Sigmoid colon (tissue), 6 donors: ENCODE measurements at regions not wholly inside any gene's neighbourhood (a gene's known extent, or its start where the extent isn't known, plus 50 kb on each side); places are given as distances from the start of the nearest gene placed in this dataset.

ENCODE experiments used
- DNase-seq: peaks from one replicate; pipeline ENCODE4 v3.0.0-alpha.2; 2019
- H3K27ac ChIP-seq, 4 donors: fragments of 200-600 bp; sonication (generic); one replicate each; pipeline ENCODE4 v1.5.1; 2016 to 2019; ENCODE audit warnings: mild to moderate bottlenecking in 1 of 4
- H3K27me3 ChIP-seq, 3 donors: fragments of 200-600 bp; sonication (generic); one replicate each; pipeline ENCODE4 v1.5.1; 2019; ENCODE audit warnings: mild to moderate bottlenecking in 1 of 3
- H3K36me3 ChIP-seq, 4 donors: fragments of 200-600 bp; sonication (generic); one replicate each; pipeline ENCODE4 v1.5.1; 2016 to 2019
- H3K4me1 ChIP-seq, 4 donors: fragments of 200-600 bp; sonication (generic); one replicate each; pipeline ENCODE4 v1.5.1; 2017 to 2019
- H3K4me3 ChIP-seq, 4 donors: fragments of 200-600 bp; sonication (generic); one replicate each; pipeline ENCODE4 v1.5.1; 2017 to 2019; ENCODE audit warnings: mild to moderate bottlenecking in 2 of 4, moderate library complexity in 1 of 4
- H3K9me3 ChIP-seq, 4 donors: fragments of 200-600 bp in 3 of 4; sonication (generic) in 3 of 4; one replicate each; pipeline versions ENCODE4 v1.5.1 to v1.6.1; 2013 to 2019
- EP300 ChIP-seq, 4 donors: sonication (generic); formaldehyde crosslinking; IDR thresholded peaks; one replicate each; pipeline ENCODE4 v1.6.1; 2017; ENCODE audit warnings: antibody characterized with exemption in 4 of 4
- POLR2A ChIP-seq, 2 donors: fragments of 450-650 bp; IDR thresholded peaks; one replicate each; pipeline ENCODE4 v1.6.1; 2016; ENCODE audit warnings: antibody characterized with exemption in 2 of 2, mild to moderate bottlenecking in 2 of 2, moderate library complexity in 2 of 2
- POLR2AphosphoS5 ChIP-seq, 4 donors: sonication (generic); formaldehyde crosslinking; IDR thresholded peaks; one replicate each; pipeline ENCODE4 v1.6.1; 2017; ENCODE audit warnings: antibody characterized with exemption in 4 of 4
- WGBS, 2 donors: extraction: QIAGEN DNeasy Blood & Tissue Kit; methylation state at CpG; one replicate each; pipeline ENCODE4 v1.1.7; 2013; 5-methylcytosine and 5-hydroxymethylcytosine counted together
- intact Hi-C: fragments of 100-400 bp; cut with DNase I; formaldehyde crosslinking; loops from one replicate; pipeline ENCODE4 v1.15.1; 2023
- TF ChIP-seq, protein P1 (sequence below), 4 experiments: fragments of 450-650 bp in 3 of 4; fragments of 200-600 bp in 1 of 4; IDR thresholded peaks; one replicate each; pipeline ENCODE4 v1.5.1; 2016 to 2019; ENCODE audit warnings: antibody characterized with exemption in 4 of 4, mild to moderate bottlenecking in 3 of 4, moderate library complexity in 2 of 4
- donor health status: healthy with polysubstance abuse.
- donor health status: healthy.

DNA sequence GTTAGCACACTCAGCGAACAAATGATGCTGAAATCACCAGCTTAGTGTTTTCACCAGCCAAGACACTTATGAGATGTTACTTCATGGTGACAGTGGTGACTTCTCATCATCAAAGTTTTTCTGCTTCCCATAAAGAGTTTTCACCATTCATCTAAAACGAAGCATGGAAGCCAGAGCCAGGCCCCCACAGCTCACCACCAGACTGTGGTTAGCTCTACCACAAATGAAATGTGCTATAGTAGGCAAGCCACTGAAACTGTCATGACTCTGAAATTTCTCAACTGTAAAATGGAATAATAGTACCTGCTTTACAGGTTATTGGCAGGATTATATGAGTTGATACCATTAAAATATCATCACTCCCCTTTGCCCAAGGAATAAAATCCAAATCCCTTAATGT, 56.4 kb upstream of the HHIP start:
- no peak overlapping the region for H3K27ac ChIP-seq
- no peaks in the 10 kb centered on the region for H3K36me3 ChIP-seq
- intact Hi-C loops: no loop called here
- no peak for TF ChIP-seq EP300 (IDR thresholded peaks at IDR 0.05)
- TF ChIP-seq, protein P1, sequence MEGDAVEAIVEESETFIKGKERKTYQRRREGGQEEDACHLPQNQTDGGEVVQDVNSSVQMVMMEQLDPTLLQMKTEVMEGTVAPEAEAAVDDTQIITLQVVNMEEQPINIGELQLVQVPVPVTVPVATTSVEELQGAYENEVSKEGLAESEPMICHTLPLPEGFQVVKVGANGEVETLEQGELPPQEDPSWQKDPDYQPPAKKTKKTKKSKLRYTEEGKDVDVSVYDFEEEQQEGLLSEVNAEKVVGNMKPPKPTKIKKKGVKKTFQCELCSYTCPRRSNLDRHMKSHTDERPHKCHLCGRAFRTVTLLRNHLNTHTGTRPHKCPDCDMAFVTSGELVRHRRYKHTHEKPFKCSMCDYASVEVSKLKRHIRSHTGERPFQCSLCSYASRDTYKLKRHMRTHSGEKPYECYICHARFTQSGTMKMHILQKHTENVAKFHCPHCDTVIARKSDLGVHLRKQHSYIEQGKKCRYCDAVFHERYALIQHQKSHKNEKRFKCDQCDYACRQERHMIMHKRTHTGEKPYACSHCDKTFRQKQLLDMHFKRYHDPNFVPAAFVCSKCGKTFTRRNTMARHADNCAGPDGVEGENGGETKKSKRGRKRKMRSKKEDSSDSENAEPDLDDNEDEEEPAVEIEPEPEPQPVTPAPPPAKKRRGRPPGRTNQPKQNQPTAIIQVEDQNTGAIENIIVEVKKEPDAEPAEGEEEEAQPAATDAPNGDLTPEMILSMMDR (IDR thresholded peaks at IDR 0.05): no peak
- no peak overlapping the region for H3K4me3 ChIP-seq
- H3K9me3 ChIP-seq: no peaks in the 10 kb centered on the region
- DNase-seq: no peak
- WGBS, 2 donors: 77 to 84% methylated on average over 2 of the region's 2 CpGs
- no peaks in the 10 kb centered on the region for H3K27me3 ChIP-seq
- peaks cover 0 to 6% (median 0%) of the 10 kb centered on the region in 4 donors for H3K4me1 ChIP-seq

DNA sequence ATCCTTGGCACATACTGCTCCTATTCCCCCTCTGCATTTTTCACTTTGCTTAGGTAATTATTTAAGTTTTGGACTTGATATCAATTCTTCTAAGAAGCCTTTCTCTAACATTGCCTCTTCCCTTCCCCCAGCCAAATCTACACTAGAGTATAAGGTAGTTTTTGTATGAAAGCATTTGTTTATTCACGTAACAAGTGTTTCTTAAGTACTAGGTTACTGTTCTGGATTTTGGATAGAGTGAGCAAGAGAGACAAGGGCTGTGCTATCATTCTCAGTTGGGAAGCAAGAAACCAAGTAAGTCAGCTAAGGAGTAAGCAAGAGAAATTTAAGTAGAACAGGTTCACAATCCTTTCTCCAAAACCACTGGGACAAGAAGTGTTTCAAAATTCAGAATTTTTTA, 55.9 kb upstream of the HHIP start:
- Histone ChIP-seq H3K27me3 (no peaks in the 10 kb centered on the region), H3K4me3 (no peak overlapping the region), H3K27ac (no peak overlapping the region), H3K4me1 (peaks cover 0 to 6% (median 0%) of the 10 kb centered on the region in 4 donors), H3K36me3 (no peaks in the 10 kb centered on the region), H3K9me3 (no peaks in the 10 kb centered on the region)
- intact Hi-C loops: no loop called here
- no peak for DNase-seq
- no peak for TF ChIP-seq POLR2AphosphoS5 (IDR thresholded peaks at IDR 0.05)
- TF ChIP-seq EP300 (IDR thresholded peaks at IDR 0.05): no peak
- no peak for TF ChIP-seq POLR2A (IDR thresholded peaks at IDR 0.05)
- TF ChIP-seq, protein P1 (IDR thresholded peaks at IDR 0.05): no peak
- 90 to 96% methylated on average over 1 of the region's 1 CpG for WGBS, 2 donors

DNA sequence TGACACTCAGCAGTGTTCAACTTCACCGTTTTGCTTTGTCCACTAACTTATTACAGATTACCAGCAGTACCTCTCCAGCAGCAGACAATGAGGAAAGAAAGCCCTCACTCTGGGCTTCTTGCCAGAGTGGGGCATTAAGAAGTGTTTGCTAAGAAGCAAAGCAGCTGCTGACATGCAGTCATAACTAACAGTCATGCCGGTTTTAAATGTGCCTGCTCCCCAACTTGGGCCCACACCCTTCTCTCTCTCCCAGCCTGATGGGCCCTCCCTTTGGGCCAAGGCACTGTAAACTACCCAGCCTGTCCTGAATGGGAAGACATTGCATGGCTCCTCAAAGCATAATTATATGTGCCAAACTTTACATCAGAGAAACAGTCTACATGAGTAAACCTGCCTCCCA, 54.6 kb upstream of the HHIP start:
- Histone ChIP-seq H3K36me3 (no peaks in the 10 kb centered on the region), H3K27me3 (no peaks in the 10 kb centered on the region), H3K4me3 (no peak overlapping the region), H3K27ac (no peak overlapping the region), H3K4me1 (peaks cover 0 to 6% (median 0%) of the 10 kb centered on the region in 4 donors), H3K9me3 (no peaks in the 10 kb centered on the region)
- intact Hi-C loops: no loop called here
- DNase-seq: no peak
- TF ChIP-seq, protein P1 (IDR thresholded peaks at IDR 0.05): no peak
- no peak for TF ChIP-seq EP300 (IDR thresholded peaks at IDR 0.05)
- 1 to 13% methylated on average over 2 of the region's 2 CpGs for WGBS, 2 donors

DNA sequence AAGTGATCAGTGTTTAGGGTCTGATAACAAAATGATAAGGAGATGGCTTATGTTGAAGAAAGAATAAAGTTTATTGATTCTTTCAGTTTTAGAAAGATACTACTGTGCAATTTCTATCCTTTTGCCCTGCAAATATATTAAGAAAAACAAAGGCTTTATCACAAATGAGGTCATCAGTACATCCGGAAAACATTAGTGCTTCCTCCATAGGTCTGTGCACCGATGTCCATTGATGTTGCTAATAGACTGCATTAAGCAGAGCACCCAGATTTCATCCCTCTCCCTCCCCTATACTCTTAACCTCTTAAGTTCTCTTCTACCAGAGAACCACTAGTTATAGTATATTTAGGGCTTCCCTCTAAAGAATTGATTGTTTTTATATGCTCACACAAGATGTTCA, 53.7 kb upstream of the HHIP start:
- intact Hi-C loops: no loop called here
- Histone ChIP-seq H3K36me3 (no peaks in the 10 kb centered on the region), H3K9me3 (no peaks in the 10 kb centered on the region), H3K27me3 (no peaks in the 10 kb centered on the region), H3K4me1 (peaks cover 0 to 6% (median 0%) of the 10 kb centered on the region in 4 donors), H3K27ac (no peak overlapping the region), H3K4me3 (no peak overlapping the region)
- no peak for DNase-seq
- 78 to 82% methylated on average over 2 of the region's 2 CpGs for WGBS, 2 donors
- TF ChIP-seq, protein P1 (IDR thresholded peaks at IDR 0.05): no peak
- no peak for TF ChIP-seq POLR2A (IDR thresholded peaks at IDR 0.05)
- no peak for TF ChIP-seq EP300 (IDR thresholded peaks at IDR 0.05)
- TF ChIP-seq POLR2AphosphoS5 (IDR thresholded peaks at IDR 0.05): no peak

DNA sequence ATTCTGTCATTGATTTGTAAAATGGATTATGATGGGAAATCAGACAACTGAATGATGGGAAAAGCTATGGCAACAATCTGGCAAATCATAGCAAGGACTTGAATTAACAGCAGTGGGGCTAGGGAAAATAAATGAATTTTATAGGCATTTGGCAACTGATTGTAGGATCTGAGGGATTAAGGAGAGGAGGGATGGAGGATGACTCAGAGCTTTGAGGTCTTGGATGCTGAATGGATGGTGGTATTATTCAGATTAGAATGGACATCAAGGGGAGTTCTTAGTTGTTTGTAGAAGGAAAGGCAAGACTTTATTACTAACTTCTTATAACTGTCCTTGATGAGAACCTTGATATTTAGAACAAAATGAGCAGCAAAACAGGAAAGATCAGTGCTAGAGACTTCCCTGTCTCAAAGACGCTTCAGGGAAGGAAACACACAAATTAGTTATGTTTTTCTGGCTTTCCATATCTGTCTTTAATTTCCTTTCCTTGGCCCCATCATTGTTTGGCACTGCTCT, 51.4 kb upstream of the HHIP start:
- intact Hi-C loops: no loop called here
- Histone ChIP-seq H3K4me3 (no peak overlapping the region), H3K9me3 (no peaks in the 10 kb centered on the region), H3K27ac (no peak overlapping the region), H3K36me3 (no peaks in the 10 kb centered on the region), H3K27me3 (no peaks in the 10 kb centered on the region), H3K4me1 (peaks cover 0 to 6% (median 0%) of the 10 kb centered on the region in 4 donors)
- 86 to 90% methylated on average over 1 of the region's 1 CpG for WGBS, 2 donors
- no peak for DNase-seq
- no peak for TF ChIP-seq EP300 (IDR thresholded peaks at IDR 0.05)
- TF ChIP-seq POLR2A (IDR thresholded peaks at IDR 0.05): no peak
- no peak for TF ChIP-seq POLR2AphosphoS5 (IDR thresholded peaks at IDR 0.05)
- TF ChIP-seq, protein P1 (IDR thresholded peaks at IDR 0.05): no peak
